ENCODE measurements at regions not wholly inside any gene's neighbourhood (a gene's known extent, or its start where the extent isn't known, plus 50 kb on each side); places are given as distances from the start of the nearest gene placed in this dataset.

GRCh38 chr11:109795234-109795633 lies 298.0 kb upstream of the ZC3H12C start (continued):
- TF ChIP-seq ZNF462 (CRISPR knock-in tag; IDR thresholded peaks at IDR 0.05) (no peak), NANOG (IDR thresholded peaks at IDR 0.05; ENCODE audit: borderline replicate concordance) (no peak), CREB1 (CRISPR knock-in tag; IDR thresholded peaks at IDR 0.05; ENCODE audit: low read depth) (no peak), ZNF114 (CRISPR knock-in tag; IDR thresholded peaks at IDR 0.05) (no peak), ZNF331 (CRISPR knock-in tag; IDR thresholded peaks at IDR 0.05; ENCODE audit: low read depth) (no peak), EZH2 (IDR thresholded peaks at IDR 0.05; ENCODE audit: low read depth, unreplicated experiment) (no peak), STAT1 (IDR thresholded peaks at IDR 0.05; ENCODE audit: unreplicated experiment) (no peak), JUNB (IDR thresholded peaks at IDR 0.05; ENCODE audit: unreplicated experiment) (no peak)
- TF ChIP-seq, protein P1, sequence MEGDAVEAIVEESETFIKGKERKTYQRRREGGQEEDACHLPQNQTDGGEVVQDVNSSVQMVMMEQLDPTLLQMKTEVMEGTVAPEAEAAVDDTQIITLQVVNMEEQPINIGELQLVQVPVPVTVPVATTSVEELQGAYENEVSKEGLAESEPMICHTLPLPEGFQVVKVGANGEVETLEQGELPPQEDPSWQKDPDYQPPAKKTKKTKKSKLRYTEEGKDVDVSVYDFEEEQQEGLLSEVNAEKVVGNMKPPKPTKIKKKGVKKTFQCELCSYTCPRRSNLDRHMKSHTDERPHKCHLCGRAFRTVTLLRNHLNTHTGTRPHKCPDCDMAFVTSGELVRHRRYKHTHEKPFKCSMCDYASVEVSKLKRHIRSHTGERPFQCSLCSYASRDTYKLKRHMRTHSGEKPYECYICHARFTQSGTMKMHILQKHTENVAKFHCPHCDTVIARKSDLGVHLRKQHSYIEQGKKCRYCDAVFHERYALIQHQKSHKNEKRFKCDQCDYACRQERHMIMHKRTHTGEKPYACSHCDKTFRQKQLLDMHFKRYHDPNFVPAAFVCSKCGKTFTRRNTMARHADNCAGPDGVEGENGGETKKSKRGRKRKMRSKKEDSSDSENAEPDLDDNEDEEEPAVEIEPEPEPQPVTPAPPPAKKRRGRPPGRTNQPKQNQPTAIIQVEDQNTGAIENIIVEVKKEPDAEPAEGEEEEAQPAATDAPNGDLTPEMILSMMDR (conservative IDR thresholded peaks at IDR 0.05; ENCODE audit: low read depth in 2 of 2): no peak

- Histone ChIP-seq H3K36me3 (ENCODE audit: insufficient read depth) (no peaks in the 10 kb centered on the region), H3K4me3 (no peak overlapping the region), H3K4me2 (no peak overlapping the region), H3K4me1 (ENCODE audit: insufficient read depth) (no peaks in the 10 kb centered on the region), H3K27me3 (ENCODE audit: insufficient read depth) (no peaks in the 10 kb centered on the region), H3K9me2 (ENCODE audit: insufficient read depth) (0 out of 2 replicates have a peak, but pooled peaks cover 4% of the 10 kb centered on the region), H3F3A (replicated peaks; ENCODE audit: low read depth) (no peaks in the 10 kb centered on the region), H3K27ac (ENCODE audit: low read depth) (no peak overlapping the region), H3K79me2 (replicated peaks; ENCODE audit: insufficient read depth) (no peaks in the 10 kb centered on the region), H2AFZ (no peak overlapping the region), H4K20me1 (replicated peaks; ENCODE audit: insufficient read depth) (no peaks in the 10 kb centered on the region)
- H3K27ac Mint-ChIP-seq: no peak overlapping the region
- no peaks in the 10 kb centered on the region for H3K4me1 Mint-ChIP-seq
- 0 out of 3 replicates have a peak, but pooled peaks cover 3% of the 10 kb centered on the region for H3K9me3 Mint-ChIP-seq
- no peaks in the 10 kb centered on the region for H3K27me3 Mint-ChIP-seq (ENCODE audit: insufficient read depth, low read depth, poor library complexity)
- no peak for DNase-seq (ENCODE audit: low spot score)
- no peaks in the 10 kb centered on the region for H3K36me3 Mint-ChIP-seq (ENCODE audit: low read depth)
- no peak for ATAC-seq
- no peak overlapping the region for H3K4me3 Mint-ChIP-seq
- TF ChIP-seq JUNB (IDR thresholded peaks at IDR 0.05; ENCODE audit: unreplicated experiment) (no peak), ZNF462 (CRISPR knock-in tag; IDR thresholded peaks at IDR 0.05) (no peak), NANOG (IDR thresholded peaks at IDR 0.05; ENCODE audit: borderline replicate concordance) (no peak)
These were observed 296.9 kb upstream of the ZC3H12C start for GRCh38 chr11:109796253-109796652.
